Loucy (cell line): ENCODE measurements at regions not wholly inside any gene's neighbourhood (a gene's known extent, or its start where the extent isn't known, plus 50 kb on each side); places are given as distances from the start of the nearest gene placed in this dataset.

Experiments
- H2AFZ ChIP-seq: fragments of 200-600 bp; sonication (generic); 2 replicates; pipeline ENCODE4 v1.6.0; 2016; ENCODE audit warnings: antibody characterized with exemption, mild to moderate bottlenecking, low read length, moderate library complexity
- H3F3A ChIP-seq: fragments of 200-600 bp; 2 replicates; pipeline ENCODE4 v1.6.0; 2016; ENCODE audit warnings: antibody characterized with exemption, low read depth, mild to moderate bottlenecking
- H3K27me3 ChIP-seq: fragments of 200-600 bp; sonication (generic); 2 replicates; pipeline ENCODE4 v1.6.1; 2014; ENCODE audit warnings: low read length, mild to moderate bottlenecking; ENCODE audit not compliant: insufficient read depth, poor library complexity, severe bottlenecking
- H3K36me3 ChIP-seq: fragments of 200-600 bp; sonication (generic); 2 replicates; pipeline ENCODE4 v1.6.1; 2016; ENCODE audit warnings: low read length; ENCODE audit not compliant: insufficient read depth
- H3K4me1 ChIP-seq: fragments of 200-600 bp; sonication (generic); 2 replicates; pipeline ENCODE4 v1.5.1; 2014; ENCODE audit warnings: low read length, mild to moderate bottlenecking; ENCODE audit not compliant: insufficient read depth, poor library complexity, severe bottlenecking
- H3K4me2 ChIP-seq: fragments of 200-600 bp; sonication (generic); 2 replicates; pipeline ENCODE4 v1.6.0; 2014; ENCODE audit warnings: antibody characterized with exemption, low read length, low read depth, mild to moderate bottlenecking; ENCODE audit not compliant: poor library complexity, severe bottlenecking
- H3K4me3 ChIP-seq: fragments of 200-600 bp; sonication (generic); 2 replicates; pipeline ENCODE4 v1.5.1; 2014; ENCODE audit warnings: low read length, mild to moderate bottlenecking, mixed read lengths; ENCODE audit not compliant: poor library complexity, severe bottlenecking
- H3K79me2 ChIP-seq: fragments of 200-600 bp; sonication (generic); 2 replicates; pipeline ENCODE4 v1.6.1; 2014; ENCODE audit warnings: low read length; ENCODE audit not compliant: insufficient read depth
- H3K9ac ChIP-seq: fragments of 200-600 bp; sonication (generic); 2 replicates; pipeline ENCODE4 v1.6.0; 2014; ENCODE audit warnings: mild to moderate bottlenecking, low read depth, low read length, moderate library complexity; ENCODE audit not compliant: poor library complexity, severe bottlenecking
- H3K9me2 ChIP-seq: fragments of 200-600 bp; sonication (generic); replicated peaks from 2 replicates; pipeline ENCODE4 v1.6.1; 2016; ENCODE audit warnings: low read depth, low read length, mixed read lengths
- H3K9me3 ChIP-seq: fragments of 200-600 bp; sonication (generic); 2 replicates; pipeline ENCODE4 v1.6.1; 2014; ENCODE audit warnings: mild to moderate bottlenecking, antibody characterized with exemption, low read length, low read depth; ENCODE audit not compliant: insufficient read depth
- H4K20me1 ChIP-seq: fragments of 200-600 bp; sonication (generic); 2 replicates; pipeline ENCODE4 v1.6.0; 2014; ENCODE audit warnings: antibody characterized with exemption, low read length, mild to moderate bottlenecking; ENCODE audit not compliant: insufficient read depth, poor library complexity, severe bottlenecking
- CTCF ChIP-seq: fragments of 200-600 bp; sonication (generic); conservative IDR thresholded peaks from 2 replicates; pipeline ENCODE4 v1.5.1; 2014; ENCODE audit warnings: mild to moderate bottlenecking, antibody characterized with exemption, low read length
- EZH2phosphoT487 ChIP-seq: fragments of 200-600 bp; IDR thresholded peaks from 2 replicates; pipeline ENCODE4 v1.6.1; 2018; ENCODE audit warnings: antibody characterized with exemption, mild to moderate bottlenecking, moderate library complexity, borderline replicate concordance

- Histone ChIP-seq H3K9ac (no peak overlapping the region), H3K36me3 (no peaks in the 10 kb centered on the region), H3K4me3 (no peak overlapping the region), H4K20me1 (no peaks in the 10 kb centered on the region), H3K4me1 (no peaks in the 10 kb centered on the region), H3K9me2 (no peaks in the 10 kb centered on the region), H3K9me3 (no peaks in the 10 kb centered on the region; the same call in 1 of the 2 replicates), H3K4me2 (no peak overlapping the region), H3K79me2 (no peaks in the 10 kb centered on the region), H3F3A (no peaks in the 10 kb centered on the region), H3K27me3 (no peaks in the 10 kb centered on the region), H2AFZ (no peak overlapping the region)
- TF ChIP-seq CTCF (no peak), EZH2phosphoT487 (no peak)
Measured at GRCh38 chr18:11429876-11430275, 179.5 kb upstream of the SLC35G4 start.

GRCh38 chr18:11425211-11425610, 184.2 kb upstream of the SLC35G4 start:
- Histone ChIP-seq H3K27me3 (no peaks in the 10 kb centered on the region), H3K79me2 (no peaks in the 10 kb centered on the region), H3K9me3 (no peaks in the 10 kb centered on the region; the same call in 1 of the 2 replicates), H3F3A (no peaks in the 10 kb centered on the region), H3K9ac (no peak overlapping the region), H3K9me2 (no peaks in the 10 kb centered on the region), H3K36me3 (no peaks in the 10 kb centered on the region), H3K4me2 (no peak overlapping the region), H2AFZ (no peak overlapping the region), H3K4me1 (no peaks in the 10 kb centered on the region), H4K20me1 (no peaks in the 10 kb centered on the region), H3K4me3 (no peak overlapping the region)
- TF ChIP-seq EZH2phosphoT487 (no peak), CTCF (no peak)

DNA sequence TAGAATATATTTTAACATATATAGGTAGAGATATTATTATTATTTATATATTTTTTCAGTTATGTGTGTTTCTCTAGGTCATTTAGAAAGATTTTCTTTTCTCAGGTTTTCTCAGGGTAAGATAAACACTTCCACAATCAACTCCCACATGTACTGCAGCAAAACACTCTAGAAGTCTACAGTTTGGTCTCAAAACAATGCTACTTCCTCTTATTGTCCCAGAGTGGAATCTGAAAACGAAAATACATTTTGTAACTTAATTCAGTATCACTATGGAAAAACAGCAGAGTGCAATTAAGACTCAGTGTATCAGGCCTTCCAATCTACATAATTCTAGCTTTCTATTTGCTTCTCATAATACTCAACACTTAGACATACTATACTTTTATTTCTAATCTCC, 190.1 kb upstream of the SLC35G4 start:
- Histone ChIP-seq H3K9ac (no peak overlapping the region), H3K4me3 (no peak overlapping the region), H3K36me3 (no peaks in the 10 kb centered on the region), H3K9me2 (no peaks in the 10 kb centered on the region), H3K27me3 (no peaks in the 10 kb centered on the region), H2AFZ (no peak overlapping the region), H3K4me2 (no peak overlapping the region), H3F3A (no peaks in the 10 kb centered on the region), H4K20me1 (no peaks in the 10 kb centered on the region), H3K9me3 (no peaks in the 10 kb centered on the region), H3K4me1 (no peaks in the 10 kb centered on the region), H3K79me2 (no peaks in the 10 kb centered on the region)
- TF ChIP-seq CTCF (no peak), EZH2phosphoT487 (no peak)
